Neural progenitor cell (in vitro differentiated cells): ENCODE measurements at regions not wholly inside any gene's neighbourhood (a gene's known extent, or its start where the extent isn't known, plus 50 kb on each side); places are given as distances from the start of the nearest gene placed in this dataset.

Source experiments
- DNase-seq: peaks from one replicate; pipeline ENCODE4 v3.0.0-alpha.2; 2016; ENCODE audit warnings: low spot score
- H2AFZ ChIP-seq: fragments of 200-600 bp; sonication (generic); replicated peaks from 2 replicates; pipeline ENCODE4 v1.6.1; 2016; ENCODE audit warnings: antibody characterized with exemption
- H3F3A ChIP-seq: fragments of 200-600 bp; sonication (generic); 2 replicates; pipeline ENCODE4 v1.6.1; 2016; ENCODE audit warnings: antibody characterized with exemption, low read depth
- H3K27ac ChIP-seq: fragments of 200-600 bp; sonication (generic); 2 replicates; pipeline ENCODE4 v1.5.1; 2016; ENCODE audit warnings: mild to moderate bottlenecking
- H3K27me3 ChIP-seq: fragments of 200-600 bp; sonication (generic); 2 replicates; pipeline ENCODE4 v1.6.1; 2016; ENCODE audit warnings: mild to moderate bottlenecking, moderate library complexity
- H3K36me3 ChIP-seq: fragments of 200-600 bp; sonication (generic); 2 replicates; pipeline ENCODE4 v1.5.1; 2016
- H3K4me1 ChIP-seq: fragments of 200-600 bp; sonication (generic); 2 replicates; pipeline ENCODE4 v1.6.1; 2016; ENCODE audit warnings: mixed run types
- H3K4me2 ChIP-seq: fragments of 200-600 bp; sonication (generic); 2 replicates; pipeline ENCODE4 v1.6.1; 2016
- H3K4me3 ChIP-seq: fragments of 200-600 bp; sonication (generic); 2 replicates; pipeline ENCODE4 v1.5.1; 2016
- H3K79me2 ChIP-seq: fragments of 200-600 bp; sonication (generic); 2 replicates; pipeline ENCODE4 v1.6.1; 2016; ENCODE audit warnings: low read depth
- H3K9ac ChIP-seq: fragments of 200-600 bp; sonication (generic); 2 replicates; pipeline ENCODE4 v1.6.1; 2016
- H3K9me3 ChIP-seq: fragments of 200-600 bp; sonication (generic); 2 replicates; pipeline ENCODE4 v1.5.1; 2016; ENCODE audit warnings: low read depth
- H4K20me1 ChIP-seq: fragments of 200-600 bp; sonication (generic); 2 replicates; pipeline ENCODE4 v1.6.1; 2016; ENCODE audit warnings: low read depth
- H3K27ac Mint-ChIP-seq: 3 replicates; pipeline ENCODE4 v1.8.0; 2021; ENCODE audit warnings: mixed read lengths
- H3K27me3 Mint-ChIP-seq: 2 replicates; pipeline ENCODE4 v1.8.0; 2022; ENCODE audit warnings: low read depth, mild to moderate bottlenecking, inconsistent platforms, moderate library complexity, mixed read lengths; ENCODE audit not compliant: insufficient read depth
- H3K36me3 Mint-ChIP-seq: 3 replicates; pipeline ENCODE4 v1.8.0; 2021; ENCODE audit warnings: mixed read lengths
- H3K4me1 Mint-ChIP-seq: 3 replicates; pipeline ENCODE4 v1.8.0; 2021; ENCODE audit warnings: mixed read lengths
- H3K4me3 Mint-ChIP-seq: 3 replicates; pipeline ENCODE4 v1.8.0; 2021; ENCODE audit warnings: mild to moderate bottlenecking, moderate library complexity, mixed read lengths
- H3K9me3 Mint-ChIP-seq: 3 replicates; pipeline ENCODE4 v1.8.0; 2020; ENCODE audit warnings: mixed read lengths
- EZH2 ChIP-seq: fragments of 200-600 bp; sonication (generic); IDR thresholded peaks from 2 replicates; pipeline ENCODE4 v1.6.1; 2017; ENCODE audit warnings: antibody characterized with exemption, mild to moderate bottlenecking, moderate library complexity
- EZH2phosphoT487 ChIP-seq: fragments of 200-600 bp; sonication (generic); IDR thresholded peaks from 2 replicates; pipeline ENCODE4 v1.6.1; 2017; ENCODE audit warnings: antibody characterized with exemption
- TF ChIP-seq, protein P1 (sequence below): fragments of 200-600 bp; sonication (generic); IDR thresholded peaks from 2 replicates; pipeline ENCODE4 v1.5.1; 2017; ENCODE audit warnings: antibody characterized with exemption, mild to moderate bottlenecking

DNA sequence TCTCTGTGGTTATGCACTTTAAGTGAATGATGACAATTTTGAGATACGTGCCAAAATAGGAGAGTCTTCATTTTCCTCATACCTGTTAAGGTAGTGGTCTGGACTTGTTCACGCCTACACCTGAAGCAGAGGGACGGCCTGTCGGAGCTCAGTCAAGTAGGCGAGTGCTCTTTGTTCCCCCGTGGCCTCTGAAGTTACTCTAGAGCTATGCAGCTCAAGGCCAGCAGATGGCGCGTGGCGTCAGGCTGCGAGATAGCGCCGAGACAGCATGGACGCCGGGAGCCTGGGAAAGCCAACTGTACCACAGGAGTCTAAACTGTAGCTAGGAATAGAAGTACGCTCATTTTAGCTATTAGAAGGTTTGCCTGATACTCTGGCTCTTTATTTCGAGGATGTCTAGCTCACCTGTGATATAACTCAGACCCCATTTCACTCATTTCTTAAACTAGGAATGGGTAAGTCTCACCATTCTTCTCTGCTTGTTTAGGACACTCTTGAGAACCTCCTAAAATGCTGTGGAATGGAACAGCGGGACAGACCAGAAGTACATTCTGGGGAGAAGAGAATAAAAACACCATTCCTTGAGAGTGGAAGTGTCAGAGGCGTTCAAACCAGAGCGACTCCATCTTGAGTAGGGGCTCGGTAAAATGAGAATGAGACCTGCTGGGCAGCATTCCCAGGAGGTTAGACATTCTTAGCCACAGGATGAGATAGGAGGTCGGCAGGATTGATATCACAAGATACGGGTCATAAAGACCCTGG, 267.4 kb upstream of the HMGA2 start:
- H3K9me3 Mint-ChIP-seq, result peaks cover 19% of the 10 kb centered on the region
- H3K27me3 Mint-ChIP-seq, result peaks cover 7% of the 10 kb centered on the region
- peak overlapping the region; percentile 54 for H3K27ac Mint-ChIP-seq
- Histone ChIP-seq H3K27ac (no peak overlapping the region), H3K4me2 (no peak overlapping the region), H3K4me3 (no peak overlapping the region), H3K9ac (no peak overlapping the region), H3K4me1 (no peaks in the 10 kb centered on the region), H3K79me2 (no peaks in the 10 kb centered on the region), H3K9me3 (no peaks in the 10 kb centered on the region), H2AFZ (peak overlapping the region; percentile 88), H3F3A (no peaks in the 10 kb centered on the region), H3K27me3 (no peaks in the 10 kb centered on the region), H4K20me1 (no peaks in the 10 kb centered on the region), H3K36me3 (no peaks in the 10 kb centered on the region)
- peaks cover 2% of the 10 kb centered on the region for H3K36me3 Mint-ChIP-seq
- peak; percentile 88 for DNase-seq
- H3K4me1 Mint-ChIP-seq, result no peaks in the 10 kb centered on the region
- no peak overlapping the region for H3K4me3 Mint-ChIP-seq
- no peak for TF ChIP-seq EZH2
- TF ChIP-seq, protein P1, sequence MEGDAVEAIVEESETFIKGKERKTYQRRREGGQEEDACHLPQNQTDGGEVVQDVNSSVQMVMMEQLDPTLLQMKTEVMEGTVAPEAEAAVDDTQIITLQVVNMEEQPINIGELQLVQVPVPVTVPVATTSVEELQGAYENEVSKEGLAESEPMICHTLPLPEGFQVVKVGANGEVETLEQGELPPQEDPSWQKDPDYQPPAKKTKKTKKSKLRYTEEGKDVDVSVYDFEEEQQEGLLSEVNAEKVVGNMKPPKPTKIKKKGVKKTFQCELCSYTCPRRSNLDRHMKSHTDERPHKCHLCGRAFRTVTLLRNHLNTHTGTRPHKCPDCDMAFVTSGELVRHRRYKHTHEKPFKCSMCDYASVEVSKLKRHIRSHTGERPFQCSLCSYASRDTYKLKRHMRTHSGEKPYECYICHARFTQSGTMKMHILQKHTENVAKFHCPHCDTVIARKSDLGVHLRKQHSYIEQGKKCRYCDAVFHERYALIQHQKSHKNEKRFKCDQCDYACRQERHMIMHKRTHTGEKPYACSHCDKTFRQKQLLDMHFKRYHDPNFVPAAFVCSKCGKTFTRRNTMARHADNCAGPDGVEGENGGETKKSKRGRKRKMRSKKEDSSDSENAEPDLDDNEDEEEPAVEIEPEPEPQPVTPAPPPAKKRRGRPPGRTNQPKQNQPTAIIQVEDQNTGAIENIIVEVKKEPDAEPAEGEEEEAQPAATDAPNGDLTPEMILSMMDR, result peak; percentile 86
- TF ChIP-seq EZH2phosphoT487, result no peak

DNA sequence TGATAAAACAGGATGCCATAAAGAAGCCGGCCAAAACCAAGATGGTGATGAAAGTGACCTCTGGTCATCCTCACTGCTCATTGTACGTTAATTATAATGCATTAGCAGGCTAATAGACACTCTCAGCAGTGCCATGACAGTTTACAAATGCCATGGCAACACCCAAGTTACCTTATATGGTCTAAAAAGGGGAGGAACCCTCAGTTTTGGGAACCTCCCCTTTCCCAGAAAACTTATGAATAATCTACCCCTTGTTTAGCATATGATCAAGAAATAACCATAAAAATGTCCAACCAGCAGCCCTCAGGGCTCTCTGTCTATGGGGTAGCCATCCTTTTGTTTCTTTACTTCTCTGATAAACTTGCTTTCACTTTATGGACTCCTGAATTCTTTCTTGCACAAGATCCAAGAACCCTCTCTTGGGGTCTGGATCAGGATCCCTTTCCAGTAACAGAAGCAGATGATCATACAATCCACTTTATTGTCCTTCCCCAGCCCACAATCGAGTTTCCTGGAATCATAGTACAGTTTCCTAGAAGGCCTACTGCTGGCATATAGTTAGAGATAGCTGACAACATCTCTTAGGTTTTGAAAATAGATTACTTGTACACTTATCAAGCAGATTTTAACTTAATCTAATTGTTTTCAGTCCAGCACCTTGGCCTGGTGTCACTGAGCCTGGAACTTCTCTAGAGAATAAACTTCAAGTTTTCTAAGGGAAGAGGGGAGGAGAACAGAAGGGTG, 266.7 kb upstream of the HMGA2 start:
- Histone ChIP-seq H3K27ac (no peak overlapping the region), H3K4me3 (no peak overlapping the region), H3K4me1 (no peaks in the 10 kb centered on the region), H3K36me3 (no peaks in the 10 kb centered on the region), H4K20me1 (no peaks in the 10 kb centered on the region), H3K9me3 (no peaks in the 10 kb centered on the region), H2AFZ (peak overlapping the region; percentile 88), H3K27me3 (no peaks in the 10 kb centered on the region), H3K79me2 (no peaks in the 10 kb centered on the region), H3K4me2 (no peak overlapping the region), H3F3A (no peaks in the 10 kb centered on the region), H3K9ac (no peak overlapping the region)
- H3K9me3 Mint-ChIP-seq, result peaks cover 19% of the 10 kb centered on the region
- no peak overlapping the region for H3K27ac Mint-ChIP-seq
- no peaks in the 10 kb centered on the region for H3K4me1 Mint-ChIP-seq
- peaks cover 7% of the 10 kb centered on the region for H3K27me3 Mint-ChIP-seq
- TF ChIP-seq EZH2phosphoT487, result no peak
- TF ChIP-seq EZH2, result no peak
- TF ChIP-seq, protein P1, result no peak
- DNase-seq, result no peak
- peaks cover 2% of the 10 kb centered on the region for H3K36me3 Mint-ChIP-seq
- no peak overlapping the region for H3K4me3 Mint-ChIP-seq

DNA sequence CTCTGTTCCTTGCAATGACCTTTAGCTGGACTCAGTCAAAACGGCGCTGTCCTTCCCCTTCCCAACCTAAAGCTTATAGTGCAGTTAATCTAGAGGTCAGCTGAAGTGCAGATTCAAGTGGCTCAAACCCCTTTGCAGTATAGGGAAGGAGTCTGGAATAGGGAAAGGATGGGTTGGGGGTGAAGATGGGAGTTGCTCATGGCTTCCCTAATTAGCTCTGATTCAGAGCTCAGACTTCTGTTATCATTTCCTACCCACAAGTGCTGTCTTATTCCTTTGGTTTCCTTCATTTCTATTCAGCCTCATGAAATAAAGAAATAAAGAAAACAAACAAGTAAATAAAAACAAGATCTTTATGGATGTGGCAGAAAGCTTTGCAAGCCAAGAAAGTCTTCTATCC, 264.0 kb upstream of the HMGA2 start:
- Histone ChIP-seq H3K4me2 (no peak overlapping the region), H3K27ac (no peak overlapping the region), H2AFZ (no peak overlapping the region), H3K36me3 (no peaks in the 10 kb centered on the region), H3K79me2 (no peaks in the 10 kb centered on the region), H4K20me1 (no peaks in the 10 kb centered on the region), H3K9me3 (no peaks in the 10 kb centered on the region), H3K27me3 (no peaks in the 10 kb centered on the region), H3F3A (no peaks in the 10 kb centered on the region), H3K4me3 (no peak overlapping the region), H3K9ac (no peak overlapping the region), H3K4me1 (no peaks in the 10 kb centered on the region)
- H3K36me3 Mint-ChIP-seq, result peaks cover 2% of the 10 kb centered on the region
- H3K4me1 Mint-ChIP-seq, result no peaks in the 10 kb centered on the region
- no peak overlapping the region for H3K4me3 Mint-ChIP-seq
- no peak for DNase-seq
- H3K27me3 Mint-ChIP-seq, result peaks cover 5% of the 10 kb centered on the region
- peaks cover 16% of the 10 kb centered on the region for H3K9me3 Mint-ChIP-seq
- no peak for TF ChIP-seq EZH2
- TF ChIP-seq, protein P1, result no peak
- TF ChIP-seq EZH2phosphoT487, result no peak
- H3K27ac Mint-ChIP-seq, result no peak overlapping the region
